Activated CD8-positive, alpha-beta T cell treated with anti-CD3 and anti-CD28 coated beads, Interleukin-2, amount 10 ng/mL, durations not matched to agents 7 days and 5 days (primary cell): ENCODE measurements at regions not wholly inside any gene's neighbourhood (a gene's known extent, or its start where the extent isn't known, plus 50 kb on each side); places are given as distances from the start of the nearest gene placed in this dataset.

Source experiments
- ATAC-seq: fragments of 150-1000 bp; cut with Tn5 transposase; one replicate; pipeline ENCODE4 v1.10.0; 2021; ENCODE audit warnings: moderate library complexity
- CTCF ChIA-PET: fragments of 350-600 bp; sonication (Branson Sonifier 250); formaldehyde crosslinking; loops from one replicate; lab custom pipeline; 2021; ENCODE audit warnings: antibody characterized with exemption; lab: Charles Lee
- POLR2A ChIA-PET: fragments of 350-600 bp; sonication (Branson Sonifier 250); formaldehyde crosslinking; loops from one replicate; lab custom pipeline; 2021; ENCODE audit warnings: antibody characterized with exemption; lab: Charles Lee
- DNase-seq: peaks from one replicate; pipeline ENCODE4 v3.0.0-alpha.2; 2020
- H3K27ac Mint-ChIP-seq: one replicate; pipeline ENCODE4 v1.8.0; 2021; ENCODE audit warnings: mild to moderate bottlenecking, mixed read lengths
- H3K27me3 Mint-ChIP-seq: one replicate; pipeline ENCODE4 v1.8.0; 2021; ENCODE audit warnings: low read depth, mixed read lengths
- H3K36me3 Mint-ChIP-seq: one replicate; pipeline ENCODE4 v1.8.0; 2021; ENCODE audit warnings: low read depth, mixed read lengths
- H3K4me1 Mint-ChIP-seq: one replicate; pipeline ENCODE4 v1.8.0; 2021; ENCODE audit warnings: low read depth, mixed read lengths
- H3K4me3 Mint-ChIP-seq: one replicate; pipeline ENCODE4 v1.8.0; 2021; ENCODE audit warnings: mild to moderate bottlenecking, mixed read lengths
- H3K9me3 Mint-ChIP-seq: one replicate; pipeline ENCODE4 v1.8.0; 2022; ENCODE audit warnings: mixed read lengths; ENCODE audit not compliant: insufficient read depth

- ChIA-PET POLR2A (no interaction called here), CTCF (no interaction called here)
- no peak for DNase-seq
- H3K4me1 Mint-ChIP-seq, result no peaks in the 10 kb centered on the region
- no peaks in the 10 kb centered on the region for H3K9me3 Mint-ChIP-seq
- no peak for ATAC-seq
- no peaks in the 10 kb centered on the region for H3K36me3 Mint-ChIP-seq
- no peak overlapping the region for H3K4me3 Mint-ChIP-seq
- H3K27ac Mint-ChIP-seq, result no peak overlapping the region
- H3K27me3 Mint-ChIP-seq, result no peaks in the 10 kb centered on the region
Observed at GRCh38 chr3:106403371-106404145, 534.7 kb upstream of the CBLB start.

- H3K27me3 Mint-ChIP-seq, result no peaks in the 10 kb centered on the region
- no peaks in the 10 kb centered on the region for H3K4me1 Mint-ChIP-seq
- no peak for DNase-seq
- H3K4me3 Mint-ChIP-seq, result no peak overlapping the region
- no peak for ATAC-seq
- CTCF ChIA-PET, result interaction anchor here (1.2 kb wide), 1 partner anchor 18 kb away, joined by 3 read pairs; no protein-coding TSS in a partner anchor
- H3K36me3 Mint-ChIP-seq, result peaks cover 5% of the 10 kb centered on the region
- POLR2A ChIA-PET, result no interaction called here
- no peak overlapping the region for H3K27ac Mint-ChIP-seq
- H3K9me3 Mint-ChIP-seq, result peaks cover 6% of the 10 kb centered on the region
Observed at GRCh38 chr3:106413683-106414082, 544.9 kb upstream of the CBLB start.

GRCh38 chr3:106420628-106421027 is 551.8 kb upstream of the CBLB start:
- ATAC-seq, result no peak
- no peaks in the 10 kb centered on the region for H3K36me3 Mint-ChIP-seq
- H3K27me3 Mint-ChIP-seq, result no peaks in the 10 kb centered on the region
- DNase-seq, result no peak
- ChIA-PET CTCF (no interaction called here), POLR2A (no interaction called here)
- H3K4me1 Mint-ChIP-seq, result peaks cover 12% of the 10 kb centered on the region
- no peak overlapping the region for H3K4me3 Mint-ChIP-seq
- no peaks in the 10 kb centered on the region for H3K9me3 Mint-ChIP-seq
- no peak overlapping the region for H3K27ac Mint-ChIP-seq

GRCh38 chr3:106421426-106421825 is 552.6 kb upstream of the CBLB start:
- Mint-ChIP-seq H3K27ac (no peak overlapping the region), H3K36me3 (no peaks in the 10 kb centered on the region), H3K9me3 (no peaks in the 10 kb centered on the region), H3K27me3 (no peaks in the 10 kb centered on the region), H3K4me1 (peaks cover 12% of the 10 kb centered on the region), H3K4me3 (no peak overlapping the region)
- ChIA-PET CTCF (interaction anchor here (1.0 kb wide), 1 partner anchor 10 kb away, joined by 3 read pairs; no protein-coding TSS in a partner anchor), POLR2A (no interaction called here)
- no peak for DNase-seq
- no peak for ATAC-seq

GRCh38 chr3:106421909-106422308 is 553.1 kb upstream of the CBLB start:
- no peaks in the 10 kb centered on the region for H3K27me3 Mint-ChIP-seq
- no peak for ATAC-seq
- peaks cover 12% of the 10 kb centered on the region for H3K4me1 Mint-ChIP-seq
- CTCF ChIA-PET, result interaction anchor here (1.0 kb wide), 1 partner anchor 10 kb away, joined by 3 read pairs; no protein-coding TSS in a partner anchor
- H3K36me3 Mint-ChIP-seq, result no peaks in the 10 kb centered on the region
- POLR2A ChIA-PET, result no interaction called here
- no peak overlapping the region for H3K27ac Mint-ChIP-seq
- H3K4me3 Mint-ChIP-seq, result no peak overlapping the region
- no peak for DNase-seq
- H3K9me3 Mint-ChIP-seq, result no peaks in the 10 kb centered on the region

GRCh38 chr3:106423321-106424225 is 554.8 kb upstream of the CBLB start:
- H3K27me3 Mint-ChIP-seq, result no peaks in the 10 kb centered on the region
- ChIA-PET CTCF (interaction anchor here (0.7 to 1.8 kb wide), 2 partner anchors 13 to 128 kb away, joined by 3 to 5 read pairs; no protein-coding TSS in a partner anchor), POLR2A (no interaction called here)
- DNase-seq (no peak), ATAC-seq (no peak)
- H3K4me3 Mint-ChIP-seq, result no peak overlapping the region
- peaks cover 12% of the 10 kb centered on the region for H3K4me1 Mint-ChIP-seq
- no peaks in the 10 kb centered on the region for H3K36me3 Mint-ChIP-seq
- H3K9me3 Mint-ChIP-seq, result peaks cover 5% of the 10 kb centered on the region
- H3K27ac Mint-ChIP-seq, result no peak overlapping the region

GRCh38 chr3:106425026-106425425 is 556.2 kb upstream of the CBLB start:
- Mint-ChIP-seq H3K27ac (no peak overlapping the region), H3K9me3 (peaks cover 5% of the 10 kb centered on the region)

GRCh38 chr3:106425916-106426315 is 557.1 kb upstream of the CBLB start:
- Mint-ChIP-seq H3K4me3 (no peak overlapping the region), H3K36me3 (no peaks in the 10 kb centered on the region), H3K27ac (no peak overlapping the region), H3K27me3 (no peaks in the 10 kb centered on the region), H3K4me1 (peaks cover 15% of the 10 kb centered on the region), H3K9me3 (peaks cover 5% of the 10 kb centered on the region)
- ChIA-PET CTCF (interaction anchor here (1.1 to 1.3 kb wide), 2 partner anchors 183 to 639 kb away, joined by 3 read pairs; no protein-coding TSS in a partner anchor), POLR2A (interaction anchor here (0.6 kb wide), 3 partner anchors 11 to 535 kb away, joined by 3 read pairs; no protein-coding TSS in a partner anchor)
- DNase-seq, result no peak
- ATAC-seq, result no peak

More at GRCh38 chr3:106425026-106425425, 556.2 kb upstream of the CBLB start:
- Mint-ChIP-seq H3K4me1 (peaks cover 15% of the 10 kb centered on the region), H3K27me3 (no peaks in the 10 kb centered on the region), H3K36me3 (no peaks in the 10 kb centered on the region), H3K4me3 (no peak overlapping the region)
- no peak for ATAC-seq
- ChIA-PET CTCF (no interaction called here), POLR2A (interaction anchor here (0.6 kb wide), 1 partner anchor 542 kb away, joined by 3 read pairs; no protein-coding TSS in a partner anchor)
- no peak for DNase-seq

GRCh38 chr3:106428565-106428994 is 559.8 kb upstream of the CBLB start:
- POLR2A ChIA-PET, result no interaction called here
- peaks cover 5% of the 10 kb centered on the region for H3K9me3 Mint-ChIP-seq
- CTCF ChIA-PET, result no interaction called here
- H3K27ac Mint-ChIP-seq, result no peak overlapping the region
- no peak for ATAC-seq
- H3K27me3 Mint-ChIP-seq, result no peaks in the 10 kb centered on the region
- DNase-seq, result no peak
- no peaks in the 10 kb centered on the region for H3K36me3 Mint-ChIP-seq
- peaks cover 12% of the 10 kb centered on the region for H3K4me1 Mint-ChIP-seq
- H3K4me3 Mint-ChIP-seq, result no peak overlapping the region

GRCh38 chr3:106431721-106432120 is 562.9 kb upstream of the CBLB start:
- H3K4me1 Mint-ChIP-seq, result peaks cover 5% of the 10 kb centered on the region
- H3K4me3 Mint-ChIP-seq, result no peak overlapping the region
- no peak overlapping the region for H3K27ac Mint-ChIP-seq
- no peaks in the 10 kb centered on the region for H3K27me3 Mint-ChIP-seq
- no peaks in the 10 kb centered on the region for H3K36me3 Mint-ChIP-seq
- ATAC-seq, result no peak
- peaks cover 9% of the 10 kb centered on the region for H3K9me3 Mint-ChIP-seq
- DNase-seq, result no peak
- ChIA-PET CTCF (no interaction called here), POLR2A (no interaction called here)

GRCh38 chr3:106435899-106436453 is 567.2 kb upstream of the CBLB start:
- Mint-ChIP-seq H3K4me1 (peaks cover 2% of the 10 kb centered on the region), H3K9me3 (peaks cover 4% of the 10 kb centered on the region), H3K27ac (no peak overlapping the region), H3K4me3 (no peak overlapping the region), H3K27me3 (no peaks in the 10 kb centered on the region), H3K36me3 (no peaks in the 10 kb centered on the region)
- no peak for ATAC-seq
- POLR2A ChIA-PET, result no interaction called here
- CTCF ChIA-PET, result no interaction called here
- DNase-seq, result no peak
